Lower leg skin (tissue), 3 donors: ENCODE measurements at regions not wholly inside any gene's neighbourhood (a gene's known extent, or its start where the extent isn't known, plus 50 kb on each side); places are given as distances from the start of the nearest gene placed in this dataset.

ENCODE experiments used
- POLR2A ChIP-seq, 2 donors: fragments of 450-650 bp; IDR thresholded peaks; one replicate each; pipeline ENCODE4 v1.6.1; 2016 to 2017; ENCODE audit warnings: antibody characterized with exemption in 2 of 2, mild to moderate bottlenecking in 1 of 2, moderate library complexity in 1 of 2
- TF ChIP-seq, protein P1 (sequence below), 3 donors: fragments of 450-650 bp; IDR thresholded peaks; one replicate each; pipeline ENCODE4 v1.5.1; 2016; ENCODE audit warnings: antibody characterized with exemption in 3 of 3, mild to moderate bottlenecking in 3 of 3, moderate library complexity in 2 of 3

- TF ChIP-seq, protein P1, sequence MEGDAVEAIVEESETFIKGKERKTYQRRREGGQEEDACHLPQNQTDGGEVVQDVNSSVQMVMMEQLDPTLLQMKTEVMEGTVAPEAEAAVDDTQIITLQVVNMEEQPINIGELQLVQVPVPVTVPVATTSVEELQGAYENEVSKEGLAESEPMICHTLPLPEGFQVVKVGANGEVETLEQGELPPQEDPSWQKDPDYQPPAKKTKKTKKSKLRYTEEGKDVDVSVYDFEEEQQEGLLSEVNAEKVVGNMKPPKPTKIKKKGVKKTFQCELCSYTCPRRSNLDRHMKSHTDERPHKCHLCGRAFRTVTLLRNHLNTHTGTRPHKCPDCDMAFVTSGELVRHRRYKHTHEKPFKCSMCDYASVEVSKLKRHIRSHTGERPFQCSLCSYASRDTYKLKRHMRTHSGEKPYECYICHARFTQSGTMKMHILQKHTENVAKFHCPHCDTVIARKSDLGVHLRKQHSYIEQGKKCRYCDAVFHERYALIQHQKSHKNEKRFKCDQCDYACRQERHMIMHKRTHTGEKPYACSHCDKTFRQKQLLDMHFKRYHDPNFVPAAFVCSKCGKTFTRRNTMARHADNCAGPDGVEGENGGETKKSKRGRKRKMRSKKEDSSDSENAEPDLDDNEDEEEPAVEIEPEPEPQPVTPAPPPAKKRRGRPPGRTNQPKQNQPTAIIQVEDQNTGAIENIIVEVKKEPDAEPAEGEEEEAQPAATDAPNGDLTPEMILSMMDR (IDR thresholded peaks at IDR 0.05) = no peak
- TF ChIP-seq POLR2A (IDR thresholded peaks at IDR 0.05) = no peak
Observed at GRCh38 chr10:64211466-64211865, 690.3 kb downstream of the REEP3 start.
